Cerebellar nuclear complex (tissue), 1 donor: ENCODE measurements at regions not wholly inside any gene's neighbourhood (a gene's known extent, or its start where the extent isn't known, plus 50 kb on each side); places are given as distances from the start of the nearest gene placed in this dataset.
"Not testable (repeated sequence)": the region's sequence is repeated elsewhere in the genome, so short reads cannot be mapped to it uniquely, and the experiment has no call there.

Source experiments
- DNase-seq, 2 experiments: peaks; one replicate each; lab custom pipeline; 2025; lab: John Stamatoyannopoulos, UW

DNA sequence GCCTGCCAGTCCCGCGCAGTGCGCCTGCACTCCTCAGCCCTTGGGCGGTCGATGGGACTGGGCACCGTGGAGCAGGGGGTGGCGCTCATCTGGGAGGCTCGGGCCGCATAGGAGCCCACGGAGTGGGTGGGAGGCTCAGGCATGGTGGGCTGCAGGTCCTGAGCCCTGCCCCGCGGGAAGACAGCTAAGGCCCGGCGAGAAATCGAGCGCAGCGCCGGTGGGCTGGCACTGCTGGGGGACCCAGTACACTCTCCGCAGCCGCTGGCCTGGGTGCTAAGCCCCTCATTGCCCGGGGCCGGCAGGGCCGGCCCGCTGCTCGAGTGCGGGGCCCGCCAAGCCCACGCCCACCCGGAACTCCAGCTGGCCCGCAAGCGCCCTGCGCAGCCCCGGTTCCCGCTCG, 1565.3 kb downstream of the HACE1 start:
- not testable (repeated sequence) for DNase-seq

DNA sequence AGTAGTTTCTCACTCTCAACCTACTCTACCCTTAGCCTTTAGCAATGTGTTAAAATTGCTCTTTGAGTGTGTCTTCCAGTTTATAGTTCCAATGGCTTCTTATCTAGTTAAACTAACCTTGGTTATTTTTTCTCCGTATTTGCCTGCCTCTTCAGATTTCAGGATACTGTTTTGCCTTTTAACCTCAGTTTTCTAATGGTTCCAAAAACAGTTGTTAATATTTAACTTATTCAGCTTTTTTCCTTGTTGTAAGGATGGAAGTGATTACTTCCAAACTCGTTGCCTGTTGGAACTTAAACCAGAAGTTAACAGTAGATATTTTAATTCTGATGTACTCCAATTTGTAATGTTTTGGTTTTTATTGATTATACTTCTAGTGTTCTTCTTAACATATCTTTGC, 1574.9 kb downstream of the HACE1 start:
- no peak for DNase-seq

DNA sequence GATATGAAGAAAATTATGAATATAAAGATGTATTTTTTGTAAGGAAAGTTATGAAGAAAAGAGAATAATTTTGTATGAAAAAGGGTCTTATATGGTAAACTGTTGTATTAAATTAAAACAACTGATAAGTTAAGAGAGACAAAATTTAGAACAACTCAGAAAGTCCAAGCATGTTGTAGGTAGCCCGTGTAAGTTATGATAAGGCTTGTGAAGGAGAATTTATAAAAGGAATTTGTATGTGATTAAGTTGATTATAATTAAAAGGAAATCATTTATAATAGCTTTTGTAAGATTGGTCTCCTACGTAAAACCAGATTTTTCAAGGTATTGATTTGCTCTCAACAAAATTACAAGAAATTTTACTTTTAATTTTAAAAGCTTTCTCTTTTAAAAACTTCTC, 1579.3 kb downstream of the HACE1 start:
- no peak for DNase-seq

DNA sequence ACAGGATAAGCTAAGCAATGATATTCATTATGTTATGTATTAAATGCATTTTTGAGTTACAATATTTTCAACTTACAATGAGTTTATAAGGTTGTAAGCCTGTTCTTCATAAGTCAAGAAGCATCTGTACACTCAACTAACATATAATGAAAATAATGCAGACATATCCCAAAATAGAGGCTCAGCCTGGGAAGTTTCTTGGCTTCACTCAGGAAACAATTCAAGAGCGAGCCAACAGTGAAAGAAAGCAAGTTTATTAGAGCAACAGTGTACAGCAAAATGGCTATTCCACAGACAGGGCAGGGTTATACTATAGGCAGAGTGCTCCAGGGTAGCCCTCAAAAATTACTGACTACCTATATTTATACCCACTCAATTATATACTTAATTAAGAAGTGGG, 1581.8 kb downstream of the HACE1 start:
- no peak for DNase-seq

DNA sequence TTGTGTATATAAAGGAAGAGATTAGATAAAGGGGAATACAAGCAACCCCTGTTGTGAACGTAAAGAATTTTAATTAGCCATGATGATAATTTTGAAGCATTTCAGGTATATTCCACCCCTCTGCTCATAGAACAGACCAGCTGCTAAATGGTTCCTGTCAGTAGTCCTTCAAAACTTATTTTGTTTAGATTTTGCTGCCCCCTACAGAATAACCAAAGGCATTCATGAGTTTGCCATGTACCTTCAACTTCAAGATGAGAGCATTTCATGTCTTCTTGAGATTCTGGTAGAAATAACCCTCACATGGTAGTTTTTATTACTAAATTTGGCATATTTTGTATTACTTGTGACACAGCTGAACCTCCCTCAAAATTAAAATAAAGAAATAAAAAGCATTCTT, 1586.7 kb downstream of the HACE1 start:
- no peak for DNase-seq

DNA sequence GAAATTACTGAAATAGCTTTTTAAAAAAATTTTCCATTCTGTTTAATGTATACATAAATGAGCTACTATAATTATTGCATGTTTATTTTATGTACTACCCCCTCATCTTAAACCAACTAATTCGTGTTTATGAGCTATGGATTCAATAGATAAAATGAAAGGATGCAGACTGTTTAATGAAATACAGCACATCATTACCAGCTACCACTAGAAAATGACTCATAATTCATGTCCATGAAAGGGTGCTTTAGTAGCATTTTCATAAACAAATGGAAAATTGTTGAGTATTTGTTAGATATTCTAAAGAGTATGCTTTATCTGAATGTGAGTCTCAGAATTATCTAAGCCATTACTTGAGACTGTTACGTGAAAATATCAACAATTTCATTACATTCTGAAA, 1590.1 kb downstream of the HACE1 start:
- DNase-seq = no peak

DNA sequence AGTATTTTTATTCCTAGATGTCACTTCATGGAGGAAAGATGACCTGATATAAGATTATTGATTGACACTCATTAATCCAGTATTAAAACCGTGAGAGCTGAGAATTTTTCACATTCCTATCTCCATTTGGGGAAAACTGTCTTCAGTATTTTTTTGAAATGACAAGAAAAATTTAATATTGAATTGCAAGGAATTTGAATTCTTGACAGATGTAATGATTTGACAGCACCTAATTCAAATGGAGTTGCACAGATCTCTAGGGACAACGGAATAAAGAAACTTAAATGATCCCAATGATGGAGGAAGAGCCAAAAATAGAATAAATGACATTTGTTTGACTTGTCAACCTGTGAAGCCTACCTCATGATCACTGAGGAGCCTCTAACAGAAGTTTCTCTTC, 1591.4 kb downstream of the HACE1 start:
- DNase-seq = no peak

DNA sequence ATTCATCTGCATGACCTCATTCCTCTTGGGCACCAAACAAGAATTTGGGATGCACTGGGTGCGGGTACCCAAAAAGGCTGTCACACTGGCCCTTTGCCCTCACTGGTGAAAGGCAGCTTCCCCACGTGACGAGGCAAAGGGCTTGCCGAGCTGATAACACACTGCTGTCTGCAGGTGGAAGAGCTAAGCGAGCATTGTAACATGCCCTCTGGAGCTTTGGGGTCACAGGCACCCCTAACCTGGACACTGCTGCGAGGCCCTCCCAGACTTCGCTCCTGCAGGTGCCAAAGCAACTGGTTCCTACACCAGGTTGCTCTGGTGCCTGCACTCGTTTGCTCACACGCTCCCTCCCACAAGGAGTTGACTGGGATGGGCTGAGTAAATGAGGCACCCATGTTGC, 1595.7 kb downstream of the HACE1 start:
- DNase-seq = no peak

DNA sequence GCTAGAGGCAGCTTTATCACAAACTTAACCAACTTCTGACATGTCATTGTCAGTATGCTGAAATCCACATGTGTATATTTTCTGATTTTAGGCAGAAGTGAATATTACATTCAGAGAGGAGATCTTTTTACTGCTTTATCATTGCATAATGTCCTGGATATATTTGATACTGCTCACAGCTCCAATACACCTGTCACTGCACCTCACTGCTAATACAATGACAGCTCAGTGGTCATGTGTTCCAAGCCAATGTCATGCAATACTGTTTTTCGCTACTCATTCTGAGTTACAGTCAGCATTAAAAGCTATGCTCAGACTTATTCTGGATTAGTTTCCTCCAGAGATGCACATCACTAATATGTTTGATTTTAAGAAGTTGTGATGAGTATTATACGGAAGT, 1604.6 kb downstream of the HACE1 start:
- DNase-seq = no peak

DNA sequence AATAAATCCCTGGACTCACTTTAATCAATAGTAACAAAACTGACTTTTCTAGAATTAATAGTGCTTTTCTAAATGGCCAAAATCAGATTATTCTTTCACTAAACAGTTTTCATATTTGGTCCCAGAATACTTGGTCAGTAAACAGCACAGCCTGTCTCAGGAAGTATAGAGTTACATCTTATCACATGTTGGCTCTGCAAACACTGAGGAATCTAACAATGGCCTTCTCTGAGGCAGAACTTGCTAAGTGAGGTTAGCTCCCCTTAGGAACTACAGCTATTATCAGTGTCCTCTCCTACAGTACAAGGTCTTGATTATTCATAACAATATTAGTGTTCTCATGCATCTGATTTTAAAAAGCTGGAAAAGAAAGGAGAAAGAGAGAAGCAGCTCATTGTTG, 1622.8 kb downstream of the HACE1 start:
- DNase-seq = no peak

DNA sequence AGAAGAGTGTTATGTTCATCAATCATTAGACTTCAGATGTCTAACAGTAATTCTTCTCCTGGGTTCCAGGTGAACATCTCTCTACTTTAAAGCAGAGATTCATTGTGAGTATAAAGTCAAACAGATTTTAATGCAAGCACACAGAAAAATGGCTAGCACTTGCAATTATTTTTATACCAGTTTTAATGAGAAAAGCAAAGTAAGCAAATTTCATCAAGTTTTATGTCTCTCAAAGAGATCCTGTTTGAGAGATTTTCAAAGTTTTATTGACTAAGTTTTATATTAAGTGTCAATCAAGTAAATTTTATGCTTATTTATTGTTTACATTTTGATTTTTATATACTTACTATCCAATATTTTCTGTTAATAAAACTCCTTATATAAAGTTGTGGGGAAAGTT, 1628.5 kb downstream of the HACE1 start:
- no peak for DNase-seq

DNA sequence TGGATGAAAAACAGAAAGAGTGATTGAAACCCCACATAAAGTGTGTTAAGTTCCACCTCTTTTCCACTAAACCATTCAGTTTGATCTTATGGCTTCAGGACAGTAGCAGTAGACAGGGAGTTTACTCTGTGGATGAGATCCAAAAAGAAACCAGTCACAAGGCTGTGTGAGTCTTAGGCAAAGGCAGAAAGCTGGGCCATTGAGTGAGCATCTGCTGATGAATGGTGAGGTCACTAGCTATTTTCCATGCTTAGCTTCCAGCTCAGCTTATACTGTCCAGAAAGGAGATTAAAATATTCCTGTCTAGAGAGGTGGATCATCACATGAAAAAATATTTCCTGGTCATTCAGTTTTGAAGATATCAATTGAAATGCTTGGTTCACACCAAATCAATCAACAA, 1643.9 kb downstream of the HACE1 start:
- DNase-seq = no peak

DNA sequence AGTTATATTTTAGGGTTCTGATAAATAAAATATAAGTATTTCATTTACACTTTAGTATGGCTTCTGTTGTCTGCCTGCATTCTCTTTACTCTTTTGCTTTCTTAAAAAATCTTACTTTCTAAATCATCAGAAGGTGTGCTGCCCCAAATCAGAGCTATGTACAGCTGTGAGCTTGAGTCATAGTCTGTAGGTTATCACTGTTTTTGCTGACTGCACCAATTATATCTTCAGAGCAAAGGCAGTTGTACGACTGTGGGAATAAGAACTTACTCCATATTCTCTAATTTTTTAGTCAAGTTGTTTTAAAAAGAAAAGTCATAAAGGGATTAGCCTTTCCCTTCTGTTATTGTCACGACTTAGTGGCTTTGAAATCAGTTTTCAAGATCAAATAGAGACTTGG, 1649.0 kb downstream of the HACE1 start:
- DNase-seq = no peak

DNA sequence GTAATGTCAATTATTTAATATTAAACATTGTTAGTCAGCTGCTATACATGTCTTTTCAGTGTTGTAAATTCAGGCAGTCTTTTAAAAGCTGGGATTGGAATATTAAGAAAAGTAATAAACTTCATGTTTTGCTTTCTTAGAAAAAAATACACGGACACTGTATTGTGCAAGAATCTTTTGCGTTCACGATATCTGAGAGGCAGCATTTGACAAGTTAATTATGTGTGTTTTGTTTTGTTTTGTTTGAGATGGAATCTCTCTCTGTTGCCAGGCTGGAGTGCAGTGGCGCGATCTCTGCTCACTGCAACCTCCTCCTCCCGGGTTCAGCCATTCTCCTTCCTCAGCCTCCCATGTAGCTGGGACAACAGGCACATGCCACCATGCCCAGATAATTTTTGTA, 1661.3 kb downstream of the HACE1 start:
- DNase-seq = no peak

DNA sequence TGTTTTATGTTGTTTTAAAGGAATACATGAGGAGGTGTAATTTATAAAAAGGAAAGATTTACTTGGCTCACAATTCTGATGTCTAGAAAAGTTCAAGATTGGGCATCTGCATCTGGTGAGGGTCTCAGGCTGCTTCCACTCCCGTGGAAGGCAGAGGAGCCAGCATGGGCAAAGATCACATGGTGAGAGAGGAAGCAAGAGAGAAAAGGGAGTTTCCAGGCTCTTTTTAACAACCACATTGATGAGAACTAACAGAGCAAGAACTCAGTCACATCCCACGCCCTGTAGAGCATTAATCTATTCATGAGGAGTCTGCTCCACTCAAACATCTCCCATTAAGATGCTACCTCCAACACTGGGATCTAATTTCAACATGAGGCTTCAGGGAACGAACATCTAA, 1666.3 kb downstream of the HACE1 start:
- DNase-seq = no peak

DNA sequence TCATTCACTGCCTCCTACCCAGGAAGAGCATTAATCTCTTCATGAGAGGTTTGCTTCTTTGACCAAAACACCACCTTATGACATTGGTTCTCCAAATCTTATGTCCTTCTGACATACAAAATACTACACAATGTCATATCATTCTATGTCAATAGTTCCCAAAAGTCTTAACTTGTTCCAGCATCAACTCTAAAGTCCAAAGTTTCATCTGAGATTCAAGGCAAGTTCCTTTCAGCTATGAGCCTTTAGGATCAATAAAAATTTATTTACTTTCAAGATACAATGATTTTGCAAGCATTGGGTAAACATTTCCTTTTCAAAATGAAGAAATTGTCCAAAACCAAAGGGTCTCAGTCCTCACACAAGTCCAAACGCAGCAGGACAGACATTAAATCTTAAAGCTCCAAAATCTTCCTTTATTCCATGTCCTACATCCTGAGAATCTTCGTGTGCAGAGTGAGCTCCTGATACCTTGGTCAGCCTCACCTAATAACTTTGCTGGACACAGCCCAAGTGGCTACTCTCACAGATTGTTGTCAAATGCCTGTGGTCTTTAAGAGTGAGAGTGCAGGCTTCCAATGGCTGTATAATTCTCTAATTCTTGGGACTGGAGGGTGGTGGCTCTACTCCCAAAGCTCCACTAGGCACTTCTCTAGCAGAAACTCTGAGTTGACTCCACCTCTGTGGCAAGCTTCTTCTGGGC, 1668.2 kb downstream of the HACE1 start:
- no peak for DNase-seq

DNA sequence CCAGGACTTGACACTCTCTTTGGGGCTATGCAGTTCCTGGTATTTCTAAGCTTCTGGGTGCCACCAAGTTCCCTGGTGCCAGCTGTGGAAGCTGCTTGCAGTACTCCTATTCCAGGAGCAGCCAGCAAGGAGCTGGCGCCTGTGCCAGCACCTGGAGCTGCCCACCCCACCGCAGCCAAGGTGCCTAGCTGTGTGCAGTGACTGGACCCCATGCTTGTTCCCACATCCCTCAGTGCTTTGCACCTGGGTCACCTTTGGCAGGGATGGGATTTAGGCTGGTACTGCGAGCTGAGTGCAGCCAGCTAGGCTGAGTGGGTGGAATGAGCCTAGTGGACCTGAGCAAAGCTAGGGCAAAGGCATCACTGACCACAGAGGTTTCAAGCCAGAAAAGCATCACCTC, 1674.9 kb downstream of the HACE1 start:
- DNase-seq = no peak

DNA sequence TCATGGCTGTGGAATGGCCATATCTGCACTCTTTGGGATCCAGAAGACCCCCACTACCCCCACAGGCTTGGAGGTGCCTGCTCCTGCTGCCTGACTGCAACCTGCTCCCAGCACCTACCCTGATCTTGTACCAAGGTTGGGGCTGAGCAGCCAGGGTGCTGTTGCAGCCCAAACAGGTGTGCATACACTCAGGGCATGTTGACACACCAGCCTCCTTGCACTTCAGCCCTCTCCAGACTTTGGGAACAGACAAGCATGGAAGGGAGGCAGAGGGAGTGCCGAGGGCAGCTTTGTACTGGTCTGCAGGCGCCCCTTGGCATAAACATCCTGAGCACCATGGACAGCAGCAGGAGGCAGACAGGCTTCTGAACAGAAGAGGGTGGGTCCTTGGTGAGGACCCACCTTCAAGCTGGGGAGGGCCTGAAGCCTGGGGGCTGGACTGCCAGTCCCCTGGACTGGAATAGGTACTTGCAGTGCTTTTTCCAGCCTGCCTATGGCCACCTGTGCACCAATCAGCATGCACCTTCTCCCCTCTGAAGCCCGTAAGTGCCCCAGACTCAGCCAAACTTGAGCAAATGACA, 1675.8 kb downstream of the HACE1 start:
- no peak for DNase-seq

DNA sequence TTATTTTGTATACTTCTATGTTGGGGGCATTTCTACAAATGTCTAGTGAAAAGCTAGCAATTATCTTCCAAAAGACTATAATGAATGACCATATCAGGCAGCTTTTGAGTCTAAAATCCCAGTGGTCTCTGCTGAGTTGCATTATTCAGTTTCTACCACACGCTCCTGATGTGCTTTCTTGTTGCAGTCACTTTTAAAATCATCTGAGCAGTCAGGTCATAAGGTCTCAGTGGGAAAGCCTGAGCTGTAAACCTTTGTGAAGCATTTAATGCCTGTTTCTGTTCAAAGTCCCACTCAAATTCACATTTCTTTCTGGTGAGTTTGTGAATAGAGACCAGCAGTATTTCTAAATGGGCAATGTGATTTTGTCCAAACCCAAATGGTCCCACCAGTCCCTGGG, 1681.5 kb downstream of the HACE1 start:
- no peak for DNase-seq

DNA sequence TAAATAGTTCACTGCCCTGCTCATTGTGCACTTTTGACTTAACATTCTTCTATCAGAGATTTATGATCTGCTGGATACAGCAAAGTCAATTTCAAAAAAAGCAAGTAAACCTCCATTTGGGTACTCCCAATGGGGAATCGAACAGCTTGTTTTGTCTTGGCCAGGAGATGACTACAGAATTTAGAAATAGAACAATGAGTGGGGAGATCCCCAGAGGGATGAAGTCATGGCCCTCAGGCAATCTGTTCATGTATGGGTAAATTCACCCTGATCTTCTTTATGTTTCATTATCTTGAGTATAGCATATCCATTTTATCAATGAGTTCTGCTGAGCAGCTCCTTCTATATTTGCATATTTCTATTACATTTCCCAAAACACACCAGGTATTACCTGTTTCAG, 1681.9 kb downstream of the HACE1 start:
- DNase-seq = no peak

DNA sequence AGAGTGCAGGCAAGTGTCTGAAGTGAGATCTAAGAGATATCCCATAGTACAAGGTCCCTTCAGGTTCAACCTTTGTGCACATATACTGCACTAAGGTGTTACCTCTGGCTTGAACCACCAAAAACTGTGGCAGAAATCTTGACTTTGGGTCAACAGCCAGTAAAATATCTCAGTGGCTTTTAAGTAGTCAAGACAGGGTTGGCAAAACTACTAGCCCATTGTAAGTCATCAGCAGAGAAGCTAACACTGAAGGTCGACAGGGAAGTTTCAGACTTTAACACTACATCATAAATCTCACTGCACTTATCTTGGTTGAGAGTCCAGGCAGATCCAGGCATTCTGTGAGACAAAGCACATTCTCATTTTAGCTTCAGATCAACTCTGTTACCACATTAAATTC, 1684.7 kb downstream of the HACE1 start:
- no peak for DNase-seq

DNA sequence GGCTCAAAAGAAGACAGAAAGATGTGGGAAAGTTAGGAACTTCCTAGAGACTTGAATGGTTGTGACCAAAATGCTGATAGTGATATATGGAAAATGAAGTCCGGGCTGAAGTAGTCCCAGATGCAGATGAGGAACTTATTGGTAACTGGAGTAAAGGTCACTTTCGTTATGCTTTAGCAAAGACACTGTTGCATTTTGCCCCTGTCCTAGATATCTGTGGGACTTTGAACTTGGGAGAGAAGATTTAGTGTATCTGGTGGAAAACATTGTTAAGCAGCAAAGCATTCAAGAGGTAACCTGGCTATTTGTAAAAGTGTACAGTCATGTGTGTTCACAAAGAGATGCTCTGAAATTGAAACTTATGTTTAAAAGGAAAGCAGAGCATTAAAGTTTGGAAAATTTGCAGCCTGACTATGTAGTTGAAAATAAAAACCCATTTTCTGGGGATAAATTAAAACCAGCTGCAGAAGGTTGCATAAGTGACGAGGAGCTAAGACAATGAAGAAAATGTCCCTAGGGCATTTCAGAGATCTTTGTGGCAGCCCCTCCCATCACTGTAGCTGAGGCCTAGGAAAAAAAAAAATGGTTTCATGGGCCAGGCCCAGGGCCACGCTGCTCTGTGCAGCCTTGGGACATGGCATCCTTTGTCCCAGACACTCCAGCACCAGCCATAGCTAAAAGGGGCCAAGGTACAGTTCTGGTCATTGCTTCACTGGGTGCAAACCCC, 1692.2 kb downstream of the HACE1 start:
- no peak for DNase-seq

DNA sequence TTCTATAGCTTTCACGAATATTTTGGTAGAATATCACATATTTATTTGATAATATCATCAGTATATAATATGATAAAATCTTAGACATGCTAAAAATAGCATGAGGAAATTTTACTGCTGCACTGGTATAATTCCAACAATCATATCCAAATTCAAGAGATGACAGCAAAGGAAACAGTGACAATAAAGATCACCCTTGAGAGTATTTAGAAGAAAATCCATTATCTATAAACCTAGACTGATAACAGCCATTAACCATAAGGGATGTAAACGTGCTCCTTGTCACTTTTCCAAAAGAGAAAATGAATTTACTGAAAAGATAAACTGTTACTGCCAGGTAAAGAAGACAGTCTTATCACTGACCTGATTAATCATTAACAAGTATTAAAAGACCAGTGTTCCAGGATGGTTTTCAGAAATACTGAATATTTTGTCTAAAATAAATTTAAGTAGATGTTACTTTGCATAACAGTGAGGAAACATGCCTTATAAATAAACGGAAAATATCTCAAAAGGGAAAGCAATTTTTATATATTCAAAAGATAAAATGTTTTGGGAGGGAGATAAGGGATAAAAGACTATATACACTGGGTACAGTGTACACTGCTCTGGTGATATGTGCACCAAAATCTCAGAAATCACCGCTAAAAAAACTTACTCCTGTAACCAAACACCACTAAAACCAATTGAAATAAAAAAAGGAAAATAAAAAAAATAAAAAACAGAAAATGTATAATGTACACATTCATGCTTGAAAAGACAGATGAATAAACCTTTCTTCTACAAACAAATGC, 1704.7 kb downstream of the HACE1 start:
- DNase-seq = no peak
